Sigmoid colon (tissue), 4 donors: ENCODE measurements at regions not wholly inside any gene's neighbourhood (a gene's known extent, or its start where the extent isn't known, plus 50 kb on each side); places are given as distances from the start of the nearest gene placed in this dataset.

Experiments
- EP300 ChIP-seq, 4 donors: sonication (generic); formaldehyde crosslinking; IDR thresholded peaks; one replicate each; pipeline ENCODE4 v1.6.1; 2017; ENCODE audit warnings: antibody characterized with exemption in 4 of 4
- POLR2A ChIP-seq, 2 donors: fragments of 450-650 bp; IDR thresholded peaks; one replicate each; pipeline ENCODE4 v1.6.1; 2016; ENCODE audit warnings: antibody characterized with exemption in 2 of 2, mild to moderate bottlenecking in 2 of 2, moderate library complexity in 2 of 2
- POLR2AphosphoS5 ChIP-seq, 4 donors: sonication (generic); formaldehyde crosslinking; IDR thresholded peaks; one replicate each; pipeline ENCODE4 v1.6.1; 2017; ENCODE audit warnings: antibody characterized with exemption in 4 of 4
- TF ChIP-seq, protein P1 (sequence below), 4 experiments: fragments of 450-650 bp in 3 of 4; fragments of 200-600 bp in 1 of 4; IDR thresholded peaks; one replicate each; pipeline ENCODE4 v1.5.1; 2016 to 2019; ENCODE audit warnings: antibody characterized with exemption in 4 of 4, mild to moderate bottlenecking in 3 of 4, moderate library complexity in 2 of 4

DNA sequence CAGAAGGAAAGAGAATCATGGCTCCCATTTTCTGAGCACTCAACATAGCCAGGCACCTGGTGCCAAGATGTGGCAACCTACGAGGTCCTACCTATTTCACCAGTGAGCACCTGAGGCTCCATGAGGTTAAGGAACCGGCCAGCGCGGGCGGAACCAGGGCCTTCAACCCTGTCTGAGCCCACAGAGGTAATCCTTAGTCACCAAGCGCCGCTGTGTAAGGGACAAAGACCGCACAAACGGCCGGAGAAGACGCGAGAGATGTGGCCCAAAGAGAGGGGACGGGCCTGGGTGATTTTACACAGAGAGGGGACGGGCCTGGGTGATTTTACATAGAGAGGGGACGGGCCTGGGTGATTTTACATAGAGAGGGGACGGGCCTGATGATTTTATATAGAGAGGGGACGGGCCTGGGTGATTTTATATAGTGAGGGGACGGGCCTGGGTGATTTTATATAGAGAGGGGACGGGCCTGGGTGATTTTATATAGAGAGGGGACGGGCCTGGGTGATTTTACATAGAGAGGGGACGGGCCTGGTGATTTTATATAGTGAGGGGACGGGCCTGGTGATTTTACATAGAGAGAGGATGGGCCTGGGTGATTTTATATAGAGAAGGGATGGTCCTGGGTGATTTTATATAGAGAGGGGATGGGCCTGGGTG lies 114.2 kb downstream of the SMIM20 start:
- TF ChIP-seq, protein P1, sequence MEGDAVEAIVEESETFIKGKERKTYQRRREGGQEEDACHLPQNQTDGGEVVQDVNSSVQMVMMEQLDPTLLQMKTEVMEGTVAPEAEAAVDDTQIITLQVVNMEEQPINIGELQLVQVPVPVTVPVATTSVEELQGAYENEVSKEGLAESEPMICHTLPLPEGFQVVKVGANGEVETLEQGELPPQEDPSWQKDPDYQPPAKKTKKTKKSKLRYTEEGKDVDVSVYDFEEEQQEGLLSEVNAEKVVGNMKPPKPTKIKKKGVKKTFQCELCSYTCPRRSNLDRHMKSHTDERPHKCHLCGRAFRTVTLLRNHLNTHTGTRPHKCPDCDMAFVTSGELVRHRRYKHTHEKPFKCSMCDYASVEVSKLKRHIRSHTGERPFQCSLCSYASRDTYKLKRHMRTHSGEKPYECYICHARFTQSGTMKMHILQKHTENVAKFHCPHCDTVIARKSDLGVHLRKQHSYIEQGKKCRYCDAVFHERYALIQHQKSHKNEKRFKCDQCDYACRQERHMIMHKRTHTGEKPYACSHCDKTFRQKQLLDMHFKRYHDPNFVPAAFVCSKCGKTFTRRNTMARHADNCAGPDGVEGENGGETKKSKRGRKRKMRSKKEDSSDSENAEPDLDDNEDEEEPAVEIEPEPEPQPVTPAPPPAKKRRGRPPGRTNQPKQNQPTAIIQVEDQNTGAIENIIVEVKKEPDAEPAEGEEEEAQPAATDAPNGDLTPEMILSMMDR (IDR thresholded peaks at IDR 0.05), result no peak
- TF ChIP-seq POLR2A (IDR thresholded peaks at IDR 0.05) (no peak), EP300 (IDR thresholded peaks at IDR 0.05) (no peak), POLR2AphosphoS5 (IDR thresholded peaks at IDR 0.05) (no peak)
